ENCODE measurements at regions not wholly inside any gene's neighbourhood (a gene's known extent, or its start where the extent isn't known, plus 50 kb on each side); places are given as distances from the start of the nearest gene placed in this dataset.

DNA sequence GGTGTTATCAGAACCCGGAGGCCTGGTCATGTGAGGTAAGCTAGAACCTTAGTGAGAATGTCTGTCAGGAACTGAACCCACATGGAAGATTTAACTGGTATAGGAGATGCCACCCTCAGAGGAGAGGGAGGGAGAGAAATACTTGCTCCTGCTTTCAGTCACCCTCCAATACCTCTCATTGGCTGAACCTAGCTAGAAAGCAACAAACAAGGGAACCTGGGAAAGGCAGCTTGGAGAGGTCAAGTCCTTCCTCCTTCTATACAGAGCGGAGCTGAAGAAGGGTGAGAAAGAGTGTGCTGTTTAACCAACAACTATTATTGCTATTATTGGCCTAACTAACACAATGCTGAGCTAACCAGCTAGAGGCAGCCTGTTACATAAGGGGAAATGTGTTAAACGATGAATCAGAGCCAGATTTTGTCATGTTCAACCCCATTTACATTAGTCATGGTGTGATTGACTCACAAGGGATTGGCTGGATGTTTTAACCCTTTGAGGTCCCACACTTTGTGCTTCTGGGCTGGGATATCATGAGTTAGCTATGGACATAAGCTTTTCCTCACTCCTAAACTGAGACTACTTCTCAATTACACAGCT lies 96.5 kb upstream of the ESX1 start:
- Histone ChIP-seq H3K27ac (ENCODE audit: low read depth, low read length) (no peak overlapping the region), H3K4me1 (ENCODE audit: control insufficient read depth, insufficient read depth, low read length) (no peaks in the 10 kb centered on the region), H3K4me3 (ENCODE audit: low read depth, low read length) (no peak overlapping the region), H3K27me3 (ENCODE audit: control insufficient read depth, insufficient read depth, low read length) (no peaks in the 10 kb centered on the region), H3K9me3 (ENCODE audit: control insufficient read depth, insufficient read depth, low read length) (no peaks in the 10 kb centered on the region), H3K36me3 (ENCODE audit: control insufficient read depth, insufficient read depth, low read length) (no peaks in the 10 kb centered on the region)
- DNase-seq (ENCODE audit: low read depth in 4 of 6, low spot score in 6 of 6), result no peak
- WGBS (ENCODE audit: insufficient coverage), result 20% methylated on average over 1 of the region's 3 CpGs

DNA sequence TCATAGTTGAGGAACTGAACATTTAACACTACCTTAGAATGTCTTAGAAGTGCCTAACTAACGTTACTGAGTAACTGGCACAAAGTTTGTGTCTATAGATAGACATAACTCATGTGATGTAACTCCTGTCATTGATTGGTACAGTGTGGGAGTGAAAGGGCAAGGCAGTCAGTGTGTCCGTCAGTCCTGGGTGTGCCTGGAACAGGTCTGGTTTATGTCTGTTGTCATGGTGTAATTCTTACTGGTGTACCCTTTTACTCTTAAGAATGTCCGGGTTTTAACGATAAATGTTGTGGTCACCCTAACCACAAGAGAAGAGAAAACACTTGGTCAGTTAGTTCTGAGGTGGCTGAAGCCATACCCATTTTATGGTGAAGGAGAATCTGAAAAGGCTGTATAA lies 93.1 kb upstream of the ESX1 start:
- Histone ChIP-seq H3K27me3 (ENCODE audit: control insufficient read depth, insufficient read depth, low read length) (no peaks in the 10 kb centered on the region), H3K27ac (ENCODE audit: low read depth, low read length) (no peak overlapping the region), H3K9me3 (ENCODE audit: control insufficient read depth, insufficient read depth, low read length) (no peaks in the 10 kb centered on the region), H3K36me3 (ENCODE audit: control insufficient read depth, insufficient read depth, low read length) (no peaks in the 10 kb centered on the region), H3K4me3 (ENCODE audit: low read depth, low read length) (no peak overlapping the region), H3K4me1 (ENCODE audit: control insufficient read depth, insufficient read depth, low read length) (no peaks in the 10 kb centered on the region)
- WGBS (ENCODE audit: insufficient coverage), result 52% methylated on average over 2 of the region's 4 CpGs
- no peak for DNase-seq (ENCODE audit: low read depth in 4 of 6, low spot score in 6 of 6)

DNA sequence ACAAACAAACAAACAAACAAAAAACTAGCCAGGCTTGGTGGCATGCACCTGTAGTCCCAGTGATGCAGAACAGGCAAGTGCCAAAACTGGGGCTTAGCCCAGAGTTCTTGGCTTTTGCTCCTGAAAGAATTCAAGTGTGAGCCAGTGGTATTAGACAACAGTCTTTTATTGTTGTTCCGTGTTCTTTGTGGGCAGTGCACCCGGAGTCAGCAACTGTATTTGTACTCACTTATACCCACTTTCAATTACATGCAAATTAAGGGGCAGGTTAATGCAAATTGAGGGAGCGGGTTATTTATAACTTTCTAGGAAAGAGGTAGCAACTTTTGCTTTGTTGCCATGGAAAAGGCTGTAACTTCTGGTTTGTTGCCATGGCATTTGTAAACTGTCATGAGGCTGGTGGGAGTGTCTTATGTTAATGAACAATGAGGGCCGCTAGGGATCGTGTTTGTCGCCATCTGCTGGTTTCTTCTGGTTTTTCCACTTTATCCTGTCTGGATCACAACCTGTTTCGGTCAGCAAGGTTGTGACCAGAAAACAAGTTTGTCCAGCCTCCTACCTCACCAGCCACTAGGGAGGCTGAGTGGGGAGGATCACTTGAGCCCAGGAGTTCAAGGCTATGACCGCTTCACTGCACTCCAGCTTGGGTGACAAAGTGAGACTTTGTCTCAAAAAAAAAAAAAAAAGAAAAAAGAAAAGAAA lies 88.8 kb upstream of the ESX1 start:
- no peaks in the 10 kb centered on the region for H3K4me1 ChIP-seq (ENCODE audit: control insufficient read depth, insufficient read depth, low read length)
- H3K27ac ChIP-seq (ENCODE audit: low read depth, low read length), result no peak overlapping the region
- no peaks in the 10 kb centered on the region for H3K36me3 ChIP-seq (ENCODE audit: control insufficient read depth, insufficient read depth, low read length)
- H3K4me3 ChIP-seq (ENCODE audit: low read depth, low read length), result no peak overlapping the region
- DNase-seq (ENCODE audit: low read depth in 4 of 6, low spot score in 6 of 6), result peak in 5 of 6 donors; percentile 2 to 80 (median 11)
- 0% methylated on average over 1 of the region's 8 CpGs for WGBS (ENCODE audit: insufficient coverage)
- H3K27me3 ChIP-seq (ENCODE audit: control insufficient read depth, insufficient read depth, low read length), result peaks cover 4% of the 10 kb centered on the region
- no peaks in the 10 kb centered on the region for H3K9me3 ChIP-seq (ENCODE audit: control insufficient read depth, insufficient read depth, low read length)

DNA sequence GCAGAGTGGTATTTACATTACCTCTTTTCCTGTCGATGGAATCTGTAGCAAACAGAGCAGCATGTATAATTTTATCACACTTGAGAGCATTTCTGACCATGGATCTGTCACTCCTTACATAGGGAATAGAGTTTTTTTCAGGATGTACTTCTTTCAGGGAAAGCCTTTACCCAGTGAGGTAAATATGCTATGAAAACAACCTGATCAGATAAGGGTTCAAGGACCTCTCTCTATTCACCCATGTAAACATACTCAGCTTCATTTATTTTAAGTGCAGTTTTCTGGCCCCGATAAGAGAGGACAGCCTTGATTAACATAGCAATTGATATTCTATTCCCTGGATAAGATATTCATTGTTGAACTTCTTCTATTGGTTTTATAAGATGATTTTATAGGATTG lies 87.3 kb upstream of the ESX1 start:
- Histone ChIP-seq H3K9me3 (ENCODE audit: control insufficient read depth, insufficient read depth, low read length) (no peaks in the 10 kb centered on the region), H3K4me3 (ENCODE audit: low read depth, low read length) (no peak overlapping the region), H3K27me3 (ENCODE audit: control insufficient read depth, insufficient read depth, low read length) (peaks cover 8% of the 10 kb centered on the region), H3K4me1 (ENCODE audit: control insufficient read depth, insufficient read depth, low read length) (no peaks in the 10 kb centered on the region), H3K27ac (ENCODE audit: low read depth, low read length) (no peak overlapping the region), H3K36me3 (ENCODE audit: control insufficient read depth, insufficient read depth, low read length) (no peaks in the 10 kb centered on the region)
- DNase-seq (ENCODE audit: low read depth in 4 of 6, low spot score in 6 of 6), result no peak
- no CpG with 5 or more reads among the region's 2 CpGs for WGBS (ENCODE audit: insufficient coverage)

DNA sequence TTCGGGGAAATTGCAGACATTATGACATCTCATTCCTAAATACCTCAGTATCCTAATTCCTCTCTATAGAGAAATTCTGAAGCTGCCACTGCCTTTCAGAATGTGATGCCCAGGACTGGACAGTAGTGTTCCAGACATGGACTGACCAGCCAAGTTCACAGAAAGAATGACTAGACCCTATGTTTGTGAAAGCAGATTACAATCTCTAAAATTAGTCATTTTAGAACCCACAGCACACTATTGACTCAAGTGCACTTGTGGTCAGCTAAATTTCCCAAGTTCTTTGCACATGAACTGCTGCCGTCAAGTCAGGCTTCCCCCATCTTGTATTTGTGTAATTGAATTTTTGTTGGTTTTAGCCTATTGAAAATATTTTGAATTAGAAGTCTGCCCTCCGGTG lies 81.0 kb upstream of the ESX1 start:
- DNase-seq (ENCODE audit: low read depth in 4 of 6, low spot score in 6 of 6), result no peak
- no peaks in the 10 kb centered on the region for H3K4me1 ChIP-seq (ENCODE audit: control insufficient read depth, insufficient read depth, low read length)
- H3K27ac ChIP-seq (ENCODE audit: low read depth, low read length), result no peak overlapping the region
- H3K4me3 ChIP-seq (ENCODE audit: low read depth, low read length), result no peak overlapping the region
- no peaks in the 10 kb centered on the region for H3K9me3 ChIP-seq (ENCODE audit: control insufficient read depth, insufficient read depth, low read length)
- peaks cover 13% of the 10 kb centered on the region for H3K27me3 ChIP-seq (ENCODE audit: control insufficient read depth, insufficient read depth, low read length)
- no peaks in the 10 kb centered on the region for H3K36me3 ChIP-seq (ENCODE audit: control insufficient read depth, insufficient read depth, low read length)
- WGBS (ENCODE audit: insufficient coverage), result 50% methylated on average over 1 of the region's 3 CpGs

DNA sequence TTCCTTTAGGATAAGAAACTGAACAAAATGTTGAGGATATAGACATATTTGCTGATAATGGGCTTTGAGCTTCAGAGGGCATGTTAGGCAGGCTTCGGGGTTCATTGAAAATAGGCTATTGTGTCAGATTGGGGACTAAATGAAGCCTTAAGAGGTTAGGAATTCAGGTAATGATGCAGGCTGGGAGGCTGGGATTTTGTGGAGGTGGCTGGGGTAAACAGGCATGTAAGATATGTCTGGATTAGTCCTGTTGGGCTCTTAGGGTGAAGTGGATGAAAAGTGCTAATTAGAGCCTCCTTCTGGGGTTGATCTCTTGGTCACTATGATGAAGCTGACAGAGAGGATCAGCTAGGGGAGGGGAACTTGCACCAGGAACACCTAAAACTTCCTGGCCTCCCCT lies 80.2 kb upstream of the ESX1 start:
- Histone ChIP-seq H3K27ac (ENCODE audit: low read depth, low read length) (no peak overlapping the region), H3K4me3 (ENCODE audit: low read depth, low read length) (no peak overlapping the region), H3K27me3 (ENCODE audit: control insufficient read depth, insufficient read depth, low read length) (peaks cover 13% of the 10 kb centered on the region), H3K36me3 (ENCODE audit: control insufficient read depth, insufficient read depth, low read length) (no peaks in the 10 kb centered on the region), H3K4me1 (ENCODE audit: control insufficient read depth, insufficient read depth, low read length) (no peaks in the 10 kb centered on the region), H3K9me3 (ENCODE audit: control insufficient read depth, insufficient read depth, low read length) (no peaks in the 10 kb centered on the region)
- WGBS (ENCODE audit: insufficient coverage), result 74% methylated on average over 1 of the region's 1 CpG
- DNase-seq (ENCODE audit: low read depth in 4 of 6, low spot score in 6 of 6), result no peak

DNA sequence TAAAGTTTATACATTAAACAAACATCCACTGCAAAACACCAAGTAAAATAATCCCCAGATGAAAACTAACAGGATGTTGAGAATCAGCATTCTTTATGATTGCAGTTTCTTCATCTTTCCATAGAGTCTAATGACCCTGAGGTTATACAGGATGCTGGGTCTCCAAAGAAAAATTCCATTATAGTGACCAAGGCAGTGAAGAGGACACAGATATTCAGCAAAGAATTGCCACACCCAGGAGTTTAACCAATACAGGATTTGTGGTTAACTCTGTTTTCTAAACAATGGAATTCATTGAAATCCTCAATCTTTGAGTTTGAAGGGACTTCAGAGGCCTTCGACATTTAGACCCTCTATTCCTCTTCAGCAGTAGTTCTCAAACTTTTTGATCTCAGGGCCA lies 76.2 kb upstream of the ESX1 start:
- Histone ChIP-seq H3K27ac (ENCODE audit: low read depth, low read length) (no peak overlapping the region), H3K4me3 (ENCODE audit: low read depth, low read length) (no peak overlapping the region), H3K36me3 (ENCODE audit: control insufficient read depth, insufficient read depth, low read length) (no peaks in the 10 kb centered on the region), H3K4me1 (ENCODE audit: control insufficient read depth, insufficient read depth, low read length) (no peaks in the 10 kb centered on the region), H3K27me3 (ENCODE audit: control insufficient read depth, insufficient read depth, low read length) (peaks cover 9% of the 10 kb centered on the region), H3K9me3 (ENCODE audit: control insufficient read depth, insufficient read depth, low read length) (no peaks in the 10 kb centered on the region)
- no peak for DNase-seq (ENCODE audit: low read depth in 4 of 6, low spot score in 6 of 6)
- no CpG with 5 or more reads among the region's 1 CpG for WGBS (ENCODE audit: insufficient coverage)

DNA sequence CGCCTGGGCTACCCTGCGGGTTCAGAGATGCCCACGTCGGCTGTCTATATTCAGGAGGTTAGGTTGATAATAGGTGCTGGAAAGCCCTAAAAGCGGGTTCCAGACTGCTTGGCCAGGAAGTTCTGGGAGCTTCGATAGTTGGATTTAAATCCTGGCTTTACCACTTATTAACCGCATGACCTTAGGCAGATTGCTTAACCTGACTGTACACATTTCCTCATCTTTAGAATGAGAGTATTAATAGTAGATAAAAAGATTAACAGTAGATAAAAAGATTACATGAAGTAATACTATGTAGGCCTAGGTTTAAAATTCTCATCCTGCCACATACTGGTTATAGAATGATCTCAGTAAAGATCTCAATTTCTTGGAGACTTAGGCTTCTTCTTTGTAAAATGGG lies 75.0 kb upstream of the ESX1 start:
- H3K4me3 ChIP-seq (ENCODE audit: low read depth, low read length), result no peak overlapping the region
- WGBS (ENCODE audit: insufficient coverage), result no CpG with 5 or more reads among the region's 7 CpGs
- no peak for DNase-seq (ENCODE audit: low read depth in 4 of 6, low spot score in 6 of 6)
- H3K4me1 ChIP-seq (ENCODE audit: control insufficient read depth, insufficient read depth, low read length), result no peaks in the 10 kb centered on the region
- H3K36me3 ChIP-seq (ENCODE audit: control insufficient read depth, insufficient read depth, low read length), result no peaks in the 10 kb centered on the region
- H3K27me3 ChIP-seq (ENCODE audit: control insufficient read depth, insufficient read depth, low read length), result peaks cover 5% of the 10 kb centered on the region
- H3K9me3 ChIP-seq (ENCODE audit: control insufficient read depth, insufficient read depth, low read length), result no peaks in the 10 kb centered on the region
- H3K27ac ChIP-seq (ENCODE audit: low read depth, low read length), result no peak overlapping the region

DNA sequence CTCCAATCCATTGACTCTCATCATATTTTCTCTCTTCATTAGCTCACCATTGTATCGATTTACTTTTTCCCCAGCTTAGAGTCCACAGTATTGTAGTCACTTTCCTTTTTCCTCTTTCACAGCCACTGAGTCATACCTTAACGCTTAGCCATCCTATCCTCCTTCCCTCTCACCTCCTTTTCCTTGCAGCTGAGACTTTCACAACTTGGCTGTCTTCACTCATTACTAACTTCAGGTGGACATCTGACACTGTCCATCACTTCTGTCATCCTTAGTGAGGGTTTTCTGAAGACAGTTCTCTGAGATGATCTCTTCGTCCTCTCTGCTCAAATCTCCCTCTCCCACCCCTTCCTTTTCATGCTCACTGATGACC lies 70.5 kb upstream of the ESX1 start:
- no peaks in the 10 kb centered on the region for H3K36me3 ChIP-seq (ENCODE audit: control insufficient read depth, insufficient read depth, low read length)
- WGBS (ENCODE audit: insufficient coverage), result 70% methylated on average over 2 of the region's 3 CpGs
- no peak overlapping the region for H3K4me3 ChIP-seq (ENCODE audit: low read depth, low read length)
- no peak for DNase-seq (ENCODE audit: low read depth in 4 of 6, low spot score in 6 of 6)
- H3K4me1 ChIP-seq (ENCODE audit: control insufficient read depth, insufficient read depth, low read length), result no peaks in the 10 kb centered on the region
- no peaks in the 10 kb centered on the region for H3K9me3 ChIP-seq (ENCODE audit: control insufficient read depth, insufficient read depth, low read length)
- no peak overlapping the region for H3K27ac ChIP-seq (ENCODE audit: low read depth, low read length)
- H3K27me3 ChIP-seq (ENCODE audit: control insufficient read depth, insufficient read depth, low read length), result peaks cover 5% of the 10 kb centered on the region

DNA sequence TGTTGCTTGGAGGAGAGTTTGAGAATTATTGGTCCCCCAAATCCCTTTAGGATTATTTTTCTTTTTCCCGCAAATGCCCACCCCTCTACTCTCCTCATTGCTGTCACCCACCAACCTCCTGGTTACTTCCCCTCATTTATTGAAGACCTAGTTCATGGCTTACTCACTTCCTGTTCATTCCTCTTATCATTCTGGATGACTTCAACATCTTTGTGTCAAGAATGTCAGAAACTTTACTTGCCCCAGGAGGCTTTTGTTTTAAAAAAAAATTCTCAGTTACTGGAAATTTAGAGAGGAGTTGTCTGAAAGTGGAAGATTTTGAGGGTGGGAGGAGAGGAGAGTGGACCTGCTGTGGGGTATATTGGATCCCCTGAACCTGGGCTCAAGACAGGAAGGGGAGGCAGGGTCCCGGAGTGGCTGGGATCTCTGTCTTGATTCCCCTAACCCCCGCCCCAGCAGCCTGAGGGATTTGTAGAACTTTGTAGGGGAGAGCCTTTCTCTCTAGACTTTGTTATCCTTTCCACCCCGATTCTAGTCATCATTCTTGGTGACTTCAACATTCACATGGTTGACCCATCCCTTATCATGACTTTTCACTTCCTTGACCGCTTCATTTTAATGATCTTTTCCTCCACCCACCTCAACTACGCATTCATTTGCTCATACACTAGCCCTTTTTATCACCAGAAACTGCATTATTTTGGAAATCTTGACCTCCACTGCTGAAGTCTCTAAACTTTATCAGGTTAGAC lies 69.9 kb upstream of the ESX1 start:
- WGBS (ENCODE audit: insufficient coverage), result 79% methylated on average over 4 of the region's 6 CpGs

More for the DNA sequence above, 69.9 kb upstream of the ESX1 start:
- DNase-seq (ENCODE audit: low read depth in 4 of 6, low spot score in 6 of 6), result no peak
- Histone ChIP-seq H3K36me3 (ENCODE audit: control insufficient read depth, insufficient read depth, low read length) (no peaks in the 10 kb centered on the region), H3K27ac (ENCODE audit: low read depth, low read length) (no peak overlapping the region), H3K27me3 (ENCODE audit: control insufficient read depth, insufficient read depth, low read length) (peaks cover 5% of the 10 kb centered on the region), H3K4me3 (ENCODE audit: low read depth, low read length) (no peak overlapping the region), H3K4me1 (ENCODE audit: control insufficient read depth, insufficient read depth, low read length) (no peaks in the 10 kb centered on the region), H3K9me3 (ENCODE audit: control insufficient read depth, insufficient read depth, low read length) (no peaks in the 10 kb centered on the region)

Data from spinal cord (tissue), 9 donors.